ENCODE measurements at regions not wholly inside any gene's neighbourhood (a gene's known extent, or its start where the extent isn't known, plus 50 kb on each side); places are given as distances from the start of the nearest gene placed in this dataset.

DNA sequence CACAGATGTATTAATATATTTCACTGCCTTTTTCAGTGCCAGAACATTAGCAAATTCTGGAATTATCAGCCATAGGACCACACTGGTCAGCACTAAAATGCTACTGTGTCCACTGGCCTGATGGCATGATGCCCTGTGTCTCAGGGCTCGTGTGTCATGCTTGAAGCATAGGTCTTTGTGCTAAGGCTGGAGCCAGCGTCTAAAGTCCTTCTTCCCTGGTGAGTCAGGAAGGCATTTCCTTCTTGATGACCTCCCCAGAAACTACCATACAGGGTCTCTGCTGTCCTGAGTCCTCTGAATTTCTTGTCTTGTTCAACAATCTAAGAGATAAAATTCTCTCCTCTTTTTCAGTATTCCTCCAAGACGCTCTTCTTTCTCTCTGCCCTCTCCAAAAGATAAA, 489.9 kb downstream of the PSAT1 start:
- Histone ChIP-seq H3K36me3 (replicated peaks) (no peaks in the 10 kb centered on the region), H3K4me3 (ENCODE audit: low read depth, low read length) (no peak overlapping the region), H3K27me3 (replicated peaks) (no peaks in the 10 kb centered on the region), H3K27ac (no peak overlapping the region)
- TF ChIP-seq, protein P1, sequence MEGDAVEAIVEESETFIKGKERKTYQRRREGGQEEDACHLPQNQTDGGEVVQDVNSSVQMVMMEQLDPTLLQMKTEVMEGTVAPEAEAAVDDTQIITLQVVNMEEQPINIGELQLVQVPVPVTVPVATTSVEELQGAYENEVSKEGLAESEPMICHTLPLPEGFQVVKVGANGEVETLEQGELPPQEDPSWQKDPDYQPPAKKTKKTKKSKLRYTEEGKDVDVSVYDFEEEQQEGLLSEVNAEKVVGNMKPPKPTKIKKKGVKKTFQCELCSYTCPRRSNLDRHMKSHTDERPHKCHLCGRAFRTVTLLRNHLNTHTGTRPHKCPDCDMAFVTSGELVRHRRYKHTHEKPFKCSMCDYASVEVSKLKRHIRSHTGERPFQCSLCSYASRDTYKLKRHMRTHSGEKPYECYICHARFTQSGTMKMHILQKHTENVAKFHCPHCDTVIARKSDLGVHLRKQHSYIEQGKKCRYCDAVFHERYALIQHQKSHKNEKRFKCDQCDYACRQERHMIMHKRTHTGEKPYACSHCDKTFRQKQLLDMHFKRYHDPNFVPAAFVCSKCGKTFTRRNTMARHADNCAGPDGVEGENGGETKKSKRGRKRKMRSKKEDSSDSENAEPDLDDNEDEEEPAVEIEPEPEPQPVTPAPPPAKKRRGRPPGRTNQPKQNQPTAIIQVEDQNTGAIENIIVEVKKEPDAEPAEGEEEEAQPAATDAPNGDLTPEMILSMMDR (IDR thresholded peaks at IDR 0.05; ENCODE audit: low read depth, low read length, missing control alignments): no peak
- in situ Hi-C loops (cut with HindIII; ENCODE audit: low pct_ligation_motif_present, low sequenced_read_pairs): no loop called here
- DNase-seq: peak; percentile 64

DNA sequence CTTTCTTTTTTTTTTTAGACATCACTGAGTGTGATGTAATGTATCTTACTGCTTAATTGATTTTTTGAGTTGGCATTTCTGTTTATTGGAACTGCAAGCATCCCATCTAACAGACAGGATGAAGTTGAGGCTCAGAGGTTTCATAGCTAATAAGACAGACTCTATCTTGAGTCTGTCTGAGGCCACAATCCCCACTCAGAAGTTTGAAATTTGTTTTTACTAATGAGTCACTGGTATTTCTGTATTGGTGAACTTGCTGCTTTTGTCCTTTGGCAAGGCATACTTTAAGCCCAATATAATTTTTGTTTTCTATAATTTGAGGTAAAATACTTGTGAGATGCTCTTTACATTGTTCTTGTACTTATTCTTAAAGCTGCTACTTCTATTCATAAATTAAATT, 491.2 kb downstream of the PSAT1 start:
- no peaks in the 10 kb centered on the region for H3K36me3 ChIP-seq (replicated peaks)
- H3K27me3 ChIP-seq (replicated peaks): no peaks in the 10 kb centered on the region
- TF ChIP-seq, protein P1 (IDR thresholded peaks at IDR 0.05; ENCODE audit: low read depth, low read length, missing control alignments): no peak
- in situ Hi-C loops (cut with HindIII; ENCODE audit: low pct_ligation_motif_present, low sequenced_read_pairs): no loop called here
- H3K4me3 ChIP-seq (ENCODE audit: low read depth, low read length): no peak overlapping the region
- no peak overlapping the region for H3K27ac ChIP-seq
- DNase-seq: peak; percentile 54

DNA sequence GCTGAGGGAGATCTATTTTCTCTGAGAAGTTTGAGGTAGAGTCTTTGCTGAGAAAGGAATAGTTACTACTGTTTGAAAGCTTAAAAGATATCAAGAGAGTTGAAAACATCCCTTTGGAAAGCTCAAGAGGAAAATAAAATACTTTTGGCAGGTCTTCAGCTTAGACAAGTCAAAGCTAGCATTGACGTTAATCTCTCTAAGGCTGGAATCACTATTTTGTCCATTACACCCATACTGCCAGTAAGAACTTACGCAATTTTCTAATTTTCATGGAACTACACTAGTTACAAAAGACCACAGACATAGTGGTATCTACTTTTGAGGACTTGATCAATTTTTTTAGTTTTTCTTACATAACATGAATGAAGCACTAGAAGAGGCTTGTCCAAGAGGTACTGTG, 494.9 kb downstream of the PSAT1 start:
- DNase-seq: no peak
- TF ChIP-seq, protein P1 (IDR thresholded peaks at IDR 0.05; ENCODE audit: low read depth, low read length, missing control alignments): no peak
- H3K36me3 ChIP-seq (replicated peaks): no peaks in the 10 kb centered on the region
- no peaks in the 10 kb centered on the region for H3K27me3 ChIP-seq (replicated peaks)
- H3K4me3 ChIP-seq (ENCODE audit: low read depth, low read length): no peak overlapping the region
- in situ Hi-C loops (cut with HindIII; ENCODE audit: low pct_ligation_motif_present, low sequenced_read_pairs): no loop called here
- H3K27ac ChIP-seq: no peak overlapping the region

DNA sequence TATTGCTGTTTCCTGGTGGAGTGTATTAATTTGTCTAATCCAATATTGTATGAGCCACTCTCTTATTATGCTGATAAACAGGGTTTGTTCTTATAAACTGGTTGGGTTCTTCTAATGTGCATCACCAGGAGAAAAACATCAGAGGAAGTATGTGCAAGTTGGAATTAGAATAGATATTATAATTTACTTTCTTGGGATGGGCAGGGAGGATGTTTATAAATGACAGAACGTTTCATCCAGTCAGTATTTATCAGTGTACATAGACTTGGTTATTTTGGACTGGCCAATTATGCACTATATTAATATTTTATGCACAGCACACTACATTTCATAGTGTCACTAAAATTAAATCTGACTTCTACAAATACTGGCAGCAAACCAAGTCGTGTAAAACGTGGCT, 495.8 kb downstream of the PSAT1 start:
- Histone ChIP-seq H3K4me3 (ENCODE audit: low read depth, low read length) (no peak overlapping the region), H3K27me3 (replicated peaks) (no peaks in the 10 kb centered on the region), H3K36me3 (replicated peaks) (no peaks in the 10 kb centered on the region), H3K27ac (no peak overlapping the region)
- TF ChIP-seq, protein P1 (IDR thresholded peaks at IDR 0.05; ENCODE audit: low read depth, low read length, missing control alignments): no peak
- in situ Hi-C loops (cut with HindIII; ENCODE audit: low pct_ligation_motif_present, low sequenced_read_pairs): no loop called here
- no peak for DNase-seq

DNA sequence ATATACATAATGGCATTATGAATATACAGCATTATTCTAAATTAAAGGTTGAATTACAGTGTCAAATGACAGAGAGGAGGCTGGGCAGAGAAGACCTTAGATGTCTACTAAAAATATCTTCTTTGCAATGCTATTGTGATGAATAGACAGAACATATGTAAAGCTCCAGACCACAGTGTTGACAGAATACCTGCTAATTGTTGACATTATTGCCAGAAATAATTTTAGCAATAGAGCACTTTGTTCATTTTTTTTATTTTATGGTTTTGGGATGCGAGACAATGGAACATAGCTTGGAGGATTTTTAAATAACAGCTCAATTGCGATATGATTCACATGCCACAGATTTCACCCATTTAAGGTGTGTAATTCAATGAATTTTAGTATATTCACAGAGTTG, 508.8 kb downstream of the PSAT1 start:
- Histone ChIP-seq H3K4me3 (ENCODE audit: low read depth, low read length) (no peak overlapping the region), H3K27ac (no peak overlapping the region), H3K27me3 (replicated peaks) (no peaks in the 10 kb centered on the region), H3K36me3 (replicated peaks) (no peaks in the 10 kb centered on the region)
- TF ChIP-seq, protein P1 (IDR thresholded peaks at IDR 0.05; ENCODE audit: low read depth, low read length, missing control alignments): no peak
- DNase-seq: no peak
- in situ Hi-C loops (cut with HindIII; ENCODE audit: low pct_ligation_motif_present, low sequenced_read_pairs): no loop called here

DNA sequence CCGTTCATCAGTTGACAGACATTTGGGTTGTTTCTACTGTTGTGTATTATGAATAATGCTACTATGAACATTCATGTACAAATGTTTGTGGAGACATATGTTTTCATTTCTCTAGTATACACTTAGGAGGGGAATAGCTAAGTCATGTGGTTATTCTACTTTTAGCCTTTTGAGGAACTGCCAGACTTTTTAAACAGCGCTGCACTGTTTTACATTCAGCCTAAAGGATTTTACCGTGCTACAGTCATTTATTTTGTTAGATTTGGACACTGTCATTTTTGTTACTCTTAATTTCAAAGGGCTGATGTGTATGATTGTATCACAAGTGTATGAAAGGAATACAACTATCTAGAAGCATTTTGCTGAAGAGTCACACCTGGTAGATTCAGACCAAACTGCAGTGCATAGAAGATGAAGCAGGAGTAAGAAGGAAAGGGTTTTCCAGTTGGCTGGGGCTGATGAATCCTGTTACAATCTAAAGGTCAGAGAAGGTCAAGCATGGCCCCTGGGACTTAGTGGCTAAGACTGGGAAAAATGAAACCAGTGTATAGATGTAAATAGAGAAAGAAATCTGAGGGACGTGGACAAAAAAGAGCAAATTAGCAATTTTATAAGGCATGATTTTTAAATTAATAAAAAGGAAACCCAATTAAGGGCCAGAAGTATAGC, 509.7 kb downstream of the PSAT1 start:
- TF ChIP-seq, protein P1 (IDR thresholded peaks at IDR 0.05; ENCODE audit: low read depth, low read length, missing control alignments): no peak
- no peak overlapping the region for H3K27ac ChIP-seq
- no peaks in the 10 kb centered on the region for H3K36me3 ChIP-seq (replicated peaks)
- H3K27me3 ChIP-seq (replicated peaks): no peaks in the 10 kb centered on the region
- no peak for DNase-seq
- in situ Hi-C loops (cut with HindIII; ENCODE audit: low pct_ligation_motif_present, low sequenced_read_pairs): no loop called here
- H3K4me3 ChIP-seq (ENCODE audit: low read depth, low read length): no peak overlapping the region
